ENCODE measurements at regions not wholly inside any gene's neighbourhood (a gene's known extent, or its start where the extent isn't known, plus 50 kb on each side); places are given as distances from the start of the nearest gene placed in this dataset.

DNA sequence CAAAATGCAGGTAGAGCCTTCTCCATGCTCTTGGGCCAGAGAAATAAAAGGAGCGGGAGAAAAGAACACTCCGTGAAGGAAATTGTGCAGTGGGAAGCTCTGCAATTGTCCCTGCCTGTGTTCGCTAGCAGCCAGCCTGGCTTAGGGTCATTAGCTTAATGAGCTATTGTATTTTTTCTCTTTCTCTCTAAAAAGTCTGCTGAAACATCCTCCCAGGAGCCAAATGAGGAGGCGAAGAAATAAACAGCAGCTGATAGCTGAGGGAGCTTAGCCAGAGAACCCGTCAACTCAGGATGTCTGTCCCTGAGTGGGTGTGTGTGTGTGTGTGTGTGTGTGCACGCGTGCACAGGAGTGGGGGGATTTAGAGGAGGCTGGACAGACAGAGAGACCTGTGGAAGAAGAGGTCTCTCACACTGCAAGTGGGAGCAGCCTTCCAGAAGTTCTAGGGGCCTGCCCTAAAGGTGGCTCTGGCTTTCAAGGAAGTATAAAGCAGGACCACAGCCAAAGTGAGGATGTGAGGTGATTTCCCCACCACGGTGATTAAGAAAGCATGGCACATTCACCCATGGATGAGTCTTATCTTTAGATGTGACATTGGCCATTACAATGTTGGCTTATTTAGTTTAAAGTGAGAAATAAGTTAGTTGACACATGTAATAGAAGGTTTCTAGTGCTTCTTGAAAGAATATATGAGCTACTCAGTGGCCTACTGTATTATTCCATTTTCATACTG is 690.4 kb downstream of the RNF144A start:
- TF ChIP-seq YY1 (IDR thresholded peaks at IDR 0.05; ENCODE audit: insufficient read depth, insufficient read length) (no peak), ZNF274 (IDR thresholded peaks at IDR 0.05; ENCODE audit: low read depth, low read length) (no peak), SUZ12 (IDR thresholded peaks at IDR 0.05; ENCODE audit: extremely low read depth, insufficient read depth, insufficient read length) (no peak)

All from NT2/D1 (cell line).